ENCODE measurements at regions not wholly inside any gene's neighbourhood (a gene's known extent, or its start where the extent isn't known, plus 50 kb on each side); places are given as distances from the start of the nearest gene placed in this dataset.
"Not testable (repeated sequence)": the region's sequence is repeated elsewhere in the genome, so short reads cannot be mapped to it uniquely, and the experiment has no call there.

DNA sequence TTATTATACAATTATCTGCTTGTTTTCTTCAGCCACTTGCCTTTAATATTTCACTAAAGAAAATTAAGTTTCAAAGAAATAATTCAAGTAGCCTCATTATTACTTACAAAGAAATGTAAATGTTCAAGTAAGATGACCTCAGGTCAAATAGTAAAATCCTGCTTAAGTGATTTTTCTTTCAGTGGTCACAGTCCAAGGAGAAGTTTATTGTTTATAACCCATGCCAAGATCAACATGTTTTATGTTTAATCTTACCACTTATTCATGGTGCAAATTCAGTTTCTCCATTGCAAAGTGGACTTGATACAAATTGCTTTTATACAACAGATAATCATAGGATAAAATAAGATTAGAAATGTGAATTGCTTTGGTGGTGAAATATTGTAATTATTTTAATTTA lies 370.2 kb upstream of the FLRT2 start:
- intact Hi-C loops (cut with micrococcal nuclease): no loop called here
- Mint-ChIP-seq H3K27me3 (no peaks in the 10 kb centered on the region), H3K9me3 (peaks cover 34% of the 10 kb centered on the region), H3K4me3 (no peak overlapping the region), H3K4me1 (ENCODE audit: low read depth) (no peaks in the 10 kb centered on the region), H3K36me3 (ENCODE audit: low read depth) (no peaks in the 10 kb centered on the region), H3K27ac (no peak overlapping the region)

DNA sequence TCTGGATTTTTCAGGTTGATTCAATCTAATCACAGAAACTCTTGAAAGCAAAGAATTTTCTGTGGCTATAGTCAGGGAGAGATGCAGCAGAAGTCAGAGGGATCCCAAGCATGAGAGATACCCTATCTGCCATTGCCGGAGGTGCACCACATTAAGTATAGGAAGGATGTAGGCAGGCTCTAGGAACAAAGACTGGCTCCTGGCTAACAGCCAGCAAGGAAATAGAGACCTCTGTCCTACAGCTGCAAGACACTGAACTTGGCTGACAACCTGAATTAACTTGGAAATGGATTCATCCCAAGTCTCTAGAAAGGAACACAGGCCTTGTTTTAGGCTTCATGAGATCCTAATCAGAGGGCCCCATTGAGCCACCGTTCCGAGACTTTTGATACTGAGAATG lies 364.9 kb upstream of the FLRT2 start:
- no peak overlapping the region for H3K27ac Mint-ChIP-seq
- no peaks in the 10 kb centered on the region for H3K27me3 Mint-ChIP-seq
- peaks cover 33% of the 10 kb centered on the region for H3K9me3 Mint-ChIP-seq
- no peaks in the 10 kb centered on the region for H3K36me3 Mint-ChIP-seq (ENCODE audit: low read depth)
- H3K4me3 Mint-ChIP-seq: no peak overlapping the region
- H3K4me1 Mint-ChIP-seq (ENCODE audit: low read depth): no peaks in the 10 kb centered on the region
- intact Hi-C loops (cut with micrococcal nuclease): no loop called here

DNA sequence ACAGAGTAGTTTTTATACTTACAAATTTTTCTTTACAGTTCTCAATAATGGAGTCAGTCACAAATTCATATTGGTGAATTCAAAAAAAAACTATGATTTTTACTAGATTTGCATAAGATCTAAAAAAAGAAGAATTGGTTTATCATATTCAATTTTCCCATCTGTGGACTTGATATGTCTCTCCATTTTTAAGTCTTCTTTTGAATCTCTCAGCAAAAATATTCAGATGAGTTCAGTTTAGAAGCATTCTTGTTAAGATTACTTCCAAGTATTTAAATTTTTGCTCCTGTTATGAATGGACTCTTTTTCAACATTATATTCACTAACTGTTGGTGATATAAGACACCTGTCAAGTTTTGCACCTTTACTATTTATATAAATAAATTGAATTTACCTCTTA lies 360.6 kb upstream of the FLRT2 start:
- no peaks in the 10 kb centered on the region for H3K36me3 Mint-ChIP-seq (ENCODE audit: low read depth)
- H3K27ac Mint-ChIP-seq: no peak overlapping the region
- no peaks in the 10 kb centered on the region for H3K4me1 Mint-ChIP-seq (ENCODE audit: low read depth)
- no peak overlapping the region for H3K4me3 Mint-ChIP-seq
- intact Hi-C loops (cut with micrococcal nuclease): no loop called here
- no peaks in the 10 kb centered on the region for H3K27me3 Mint-ChIP-seq
- no peaks in the 10 kb centered on the region for H3K9me3 Mint-ChIP-seq

DNA sequence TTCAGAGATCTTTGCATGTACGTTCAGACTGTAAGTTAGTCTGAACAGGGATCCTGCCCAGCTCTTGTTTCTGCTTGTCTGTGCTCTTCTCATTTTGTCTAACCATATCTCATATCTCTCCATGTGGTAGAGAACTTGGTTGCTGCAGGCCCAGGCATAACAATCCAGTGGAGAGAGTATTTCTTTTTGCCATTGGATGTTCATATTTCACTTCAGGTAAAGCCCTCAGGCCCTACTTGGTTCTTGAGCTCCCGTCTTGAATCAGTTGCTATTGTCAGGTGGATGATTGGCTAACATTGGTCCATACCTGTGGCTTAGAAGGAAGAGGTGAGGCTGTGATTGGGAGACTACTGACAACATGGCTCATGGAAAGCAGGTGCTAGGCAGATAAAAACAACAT lies 357.7 kb upstream of the FLRT2 start:
- Mint-ChIP-seq H3K27ac (no peak overlapping the region), H3K27me3 (no peaks in the 10 kb centered on the region), H3K4me1 (ENCODE audit: low read depth) (no peaks in the 10 kb centered on the region), H3K36me3 (ENCODE audit: low read depth) (no peaks in the 10 kb centered on the region), H3K9me3 (no peaks in the 10 kb centered on the region), H3K4me3 (no peak overlapping the region)
- intact Hi-C loops (cut with micrococcal nuclease): no loop called here

DNA sequence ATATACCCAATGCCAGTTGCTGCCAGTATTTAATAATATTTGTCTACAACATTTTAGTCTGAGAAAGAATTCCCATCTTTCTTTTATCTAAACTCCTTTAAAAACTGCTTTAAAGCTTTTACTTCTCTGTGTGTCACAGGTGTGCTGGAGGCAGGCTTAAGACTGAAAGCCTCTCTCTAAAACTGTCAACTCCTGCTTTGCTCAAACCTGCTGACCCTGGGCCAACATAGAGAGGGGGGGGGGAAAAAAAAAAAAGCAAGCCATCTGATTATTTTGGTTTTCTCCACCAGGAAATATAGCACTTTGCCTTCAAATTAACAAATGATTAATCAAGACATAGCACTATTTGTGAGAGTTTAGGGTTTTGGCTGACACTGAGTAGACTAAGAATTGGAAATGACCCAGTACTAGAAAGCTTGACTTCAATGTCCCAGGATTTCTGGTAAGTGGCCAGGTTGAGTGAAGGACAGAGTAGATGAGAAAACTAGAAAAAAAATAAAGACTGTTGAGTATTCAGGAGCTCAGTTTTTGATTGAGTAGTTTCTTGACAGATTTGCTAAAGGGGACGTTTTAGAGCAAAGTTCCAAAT lies 357.0 kb upstream of the FLRT2 start:
- intact Hi-C loops (cut with micrococcal nuclease): no loop called here
- no peaks in the 10 kb centered on the region for H3K4me1 Mint-ChIP-seq (ENCODE audit: low read depth)

DNA sequence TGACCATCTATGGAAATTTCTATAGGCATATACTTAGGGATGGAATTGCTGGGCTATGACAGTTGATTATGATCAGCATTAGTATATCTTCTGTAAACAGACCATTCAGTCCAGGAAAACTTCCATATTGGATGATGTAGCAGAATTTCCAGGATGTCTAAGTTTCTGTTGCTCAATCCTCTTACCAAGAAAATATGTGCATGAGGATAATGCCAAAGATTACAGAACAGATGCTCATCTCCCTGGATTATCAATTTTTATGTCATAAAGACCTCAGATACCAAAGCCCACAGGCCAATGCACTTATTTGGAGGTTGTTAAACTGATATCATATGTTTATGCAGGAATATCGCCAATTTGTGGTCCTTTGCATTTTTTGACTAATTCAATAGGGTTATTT lies 354.4 kb upstream of the FLRT2 start:
- no peaks in the 10 kb centered on the region for H3K27me3 Mint-ChIP-seq
- no peaks in the 10 kb centered on the region for H3K36me3 Mint-ChIP-seq (ENCODE audit: low read depth)
- H3K9me3 Mint-ChIP-seq: peaks cover 21% of the 10 kb centered on the region
- no peak overlapping the region for H3K27ac Mint-ChIP-seq
- intact Hi-C loops (cut with micrococcal nuclease): no loop called here
- no peak overlapping the region for H3K4me3 Mint-ChIP-seq
- no peaks in the 10 kb centered on the region for H3K4me1 Mint-ChIP-seq (ENCODE audit: low read depth)

More for the DNA sequence above, 357.0 kb upstream of the FLRT2 start:
- Mint-ChIP-seq H3K4me3 (no peak overlapping the region), H3K9me3 (no peaks in the 10 kb centered on the region), H3K27me3 (no peaks in the 10 kb centered on the region), H3K36me3 (ENCODE audit: low read depth) (no peaks in the 10 kb centered on the region), H3K27ac (no peak overlapping the region)

DNA sequence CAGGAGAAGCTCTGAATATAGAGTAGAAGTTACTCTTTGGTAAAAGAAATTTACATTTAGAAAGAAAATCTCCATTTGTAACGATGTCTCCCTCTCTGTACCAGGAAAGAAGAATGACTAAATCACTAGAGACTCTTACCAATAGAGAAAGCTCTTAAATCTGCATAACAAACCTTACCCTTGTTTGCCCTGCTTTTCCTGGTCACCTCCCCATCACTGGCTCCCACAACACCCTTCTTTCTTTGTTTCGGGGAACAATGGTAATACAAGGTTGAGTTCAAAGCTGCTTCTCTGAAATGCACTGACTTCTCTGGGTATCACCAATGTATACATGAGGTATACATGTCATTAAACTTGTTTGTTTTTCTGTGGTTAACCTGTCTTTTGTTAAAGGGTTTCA lies 351.1 kb upstream of the FLRT2 start:
- H3K4me3 Mint-ChIP-seq: no peak overlapping the region
- H3K27ac Mint-ChIP-seq: no peak overlapping the region
- no peaks in the 10 kb centered on the region for H3K4me1 Mint-ChIP-seq (ENCODE audit: low read depth)
- H3K9me3 Mint-ChIP-seq: peaks cover 25% of the 10 kb centered on the region
- H3K36me3 Mint-ChIP-seq (ENCODE audit: low read depth): no peaks in the 10 kb centered on the region
- no peaks in the 10 kb centered on the region for H3K27me3 Mint-ChIP-seq
- intact Hi-C loops (cut with micrococcal nuclease): no loop called here

DNA sequence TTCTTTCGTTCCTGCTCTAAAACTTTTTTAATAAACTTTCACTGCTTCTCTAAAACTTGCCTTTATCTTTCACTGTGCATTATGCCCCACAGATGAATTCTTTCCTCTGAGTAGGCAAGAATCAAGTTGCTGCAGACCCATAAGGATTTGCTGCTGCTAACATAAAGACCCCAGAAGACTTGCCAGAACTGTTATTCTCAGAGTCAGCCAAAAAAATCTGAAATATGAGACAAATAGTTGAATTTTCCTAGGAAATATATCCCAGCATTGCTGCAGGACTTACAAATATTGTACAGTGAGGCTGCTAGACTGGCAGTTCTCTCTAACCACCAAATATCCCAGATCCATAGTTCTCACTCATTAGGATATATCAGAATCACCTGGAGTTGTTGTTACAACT lies 349.1 kb upstream of the FLRT2 start:
- H3K4me1 Mint-ChIP-seq (ENCODE audit: low read depth): no peaks in the 10 kb centered on the region
- H3K4me3 Mint-ChIP-seq: no peak overlapping the region
- intact Hi-C loops (cut with micrococcal nuclease): no loop called here
- H3K9me3 Mint-ChIP-seq: peaks cover 25% of the 10 kb centered on the region
- no peak overlapping the region for H3K27ac Mint-ChIP-seq
- no peaks in the 10 kb centered on the region for H3K27me3 Mint-ChIP-seq
- H3K36me3 Mint-ChIP-seq (ENCODE audit: low read depth): no peaks in the 10 kb centered on the region

DNA sequence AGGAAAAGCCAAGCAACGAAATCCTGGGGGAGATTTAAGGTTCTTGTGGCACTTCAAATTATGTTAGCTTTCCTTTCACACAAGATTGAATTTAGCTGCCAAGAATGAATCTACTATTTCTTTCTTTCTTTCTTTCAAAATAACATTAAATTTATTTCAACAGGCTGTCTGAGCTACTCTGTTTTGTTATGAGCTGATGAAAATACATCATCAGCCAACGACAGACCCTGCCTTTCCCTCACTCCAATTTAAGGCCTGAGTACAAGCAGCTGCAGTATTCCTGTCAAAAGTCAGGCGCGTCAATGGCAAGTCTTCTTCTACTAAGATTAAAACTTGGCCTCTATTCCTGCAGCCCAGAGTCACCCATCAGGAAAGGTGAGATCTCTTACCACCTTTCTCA lies 347.7 kb upstream of the FLRT2 start:
- H3K9me3 Mint-ChIP-seq: peaks cover 25% of the 10 kb centered on the region
- H3K27me3 Mint-ChIP-seq: no peaks in the 10 kb centered on the region
- intact Hi-C loops (cut with micrococcal nuclease): no loop called here
- no peaks in the 10 kb centered on the region for H3K4me1 Mint-ChIP-seq (ENCODE audit: low read depth)
- no peaks in the 10 kb centered on the region for H3K36me3 Mint-ChIP-seq (ENCODE audit: low read depth)
- no peak overlapping the region for H3K4me3 Mint-ChIP-seq
- H3K27ac Mint-ChIP-seq: no peak overlapping the region

DNA sequence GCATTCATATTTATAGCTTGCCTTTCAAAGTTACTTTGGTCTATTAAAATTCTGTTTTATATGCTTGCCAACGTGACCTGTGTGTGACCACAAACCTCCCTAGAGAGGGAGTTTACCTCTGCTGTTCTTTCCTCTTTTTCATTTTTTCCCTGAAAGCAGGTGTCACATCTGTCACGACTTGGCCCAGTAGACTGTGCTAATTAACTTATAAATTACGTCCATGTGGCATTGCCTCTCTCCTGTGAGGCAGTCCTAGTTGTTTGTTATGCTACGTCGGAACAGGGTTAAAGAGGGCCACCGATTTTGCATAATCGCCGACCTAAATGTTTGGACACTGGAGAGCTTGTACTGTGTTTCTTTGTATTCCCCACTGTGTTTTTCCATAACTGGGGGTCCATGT lies 343.9 kb upstream of the FLRT2 start:
- H3K9me3 Mint-ChIP-seq: peaks cover 16% of the 10 kb centered on the region
- no peaks in the 10 kb centered on the region for H3K4me1 Mint-ChIP-seq (ENCODE audit: low read depth)
- H3K36me3 Mint-ChIP-seq (ENCODE audit: low read depth): no peaks in the 10 kb centered on the region
- H3K27ac Mint-ChIP-seq: no peak overlapping the region
- no peak overlapping the region for H3K4me3 Mint-ChIP-seq
- intact Hi-C loops (cut with micrococcal nuclease): no loop called here
- no peaks in the 10 kb centered on the region for H3K27me3 Mint-ChIP-seq

DNA sequence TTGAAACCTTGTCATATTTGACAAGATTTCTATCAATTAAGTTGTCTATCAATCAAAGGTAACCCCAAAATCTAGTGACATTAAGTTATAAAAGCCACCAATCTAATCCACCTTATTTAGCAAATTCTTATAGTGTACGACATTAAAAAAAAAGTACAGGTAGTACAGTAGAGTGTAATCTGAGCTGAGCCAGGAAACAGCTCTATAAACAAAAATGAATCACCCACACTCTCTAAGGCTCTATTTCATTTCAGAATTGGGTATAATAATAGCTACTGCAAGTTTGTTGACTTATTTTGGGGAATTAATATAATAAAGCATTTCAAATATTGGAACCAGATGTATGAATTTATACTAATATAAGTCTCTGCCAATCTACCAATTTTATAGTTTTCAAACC lies 342.4 kb upstream of the FLRT2 start:
- Mint-ChIP-seq H3K27me3 (no peaks in the 10 kb centered on the region), H3K4me1 (ENCODE audit: low read depth) (no peaks in the 10 kb centered on the region), H3K36me3 (ENCODE audit: low read depth) (no peaks in the 10 kb centered on the region), H3K9me3 (peaks cover 24% of the 10 kb centered on the region), H3K4me3 (no peak overlapping the region), H3K27ac (no peak overlapping the region)
- intact Hi-C loops (cut with micrococcal nuclease): no loop called here

DNA sequence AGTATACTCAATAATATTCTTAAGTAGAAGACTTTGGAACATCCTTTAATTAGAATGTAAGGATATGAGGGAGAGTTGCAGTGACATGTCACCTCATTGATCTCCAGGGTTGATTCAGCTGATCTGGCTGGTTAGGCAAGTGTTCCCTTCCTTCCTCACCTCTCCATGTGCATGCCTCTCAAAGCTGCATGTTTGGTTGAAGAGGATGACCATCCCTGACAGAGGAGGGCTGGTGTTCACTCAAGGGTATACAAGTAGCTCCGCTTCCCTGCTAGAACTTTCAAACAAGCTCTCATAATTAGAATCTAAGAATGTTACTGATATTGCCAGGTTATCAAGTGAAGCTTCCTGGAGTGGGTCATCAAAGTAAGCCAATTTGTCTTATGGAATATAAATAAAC lies 341.1 kb upstream of the FLRT2 start:
- intact Hi-C loops (cut with micrococcal nuclease): no loop called here
- Mint-ChIP-seq H3K36me3 (ENCODE audit: low read depth) (no peaks in the 10 kb centered on the region), H3K27me3 (no peaks in the 10 kb centered on the region), H3K9me3 (peaks cover 32% of the 10 kb centered on the region), H3K4me1 (ENCODE audit: low read depth) (no peaks in the 10 kb centered on the region), H3K4me3 (no peak overlapping the region), H3K27ac (no peak overlapping the region)

DNA sequence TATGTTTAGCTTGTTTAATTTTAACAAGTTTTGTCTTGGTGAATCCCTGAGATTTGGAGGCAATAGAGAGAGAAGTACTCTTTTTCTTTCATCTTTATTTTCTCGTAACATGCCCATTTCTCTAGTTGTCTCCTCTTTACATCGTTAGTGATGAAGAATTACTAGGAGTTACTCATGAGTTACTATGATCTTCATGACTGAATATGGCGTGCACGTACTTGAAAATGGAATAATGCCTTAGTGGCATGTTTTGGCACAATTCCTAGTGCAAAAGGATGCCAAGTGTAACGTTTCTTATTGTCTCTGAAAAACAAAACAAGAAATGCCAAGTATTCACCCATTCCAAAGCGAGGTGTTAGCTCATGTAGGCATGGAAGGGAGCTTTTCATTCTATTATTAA lies 340.7 kb upstream of the FLRT2 start:
- H3K36me3 Mint-ChIP-seq (ENCODE audit: low read depth); H3K4me1 Mint-ChIP-seq (ENCODE audit: low read depth); H3K4me3 Mint-ChIP-seq; H3K27ac Mint-ChIP-seq; intact Hi-C loops (cut with micrococcal nuclease); H3K27me3 Mint-ChIP-seq: not testable (repeated sequence)
- peaks cover 32% of the 10 kb centered on the region for H3K9me3 Mint-ChIP-seq

DNA sequence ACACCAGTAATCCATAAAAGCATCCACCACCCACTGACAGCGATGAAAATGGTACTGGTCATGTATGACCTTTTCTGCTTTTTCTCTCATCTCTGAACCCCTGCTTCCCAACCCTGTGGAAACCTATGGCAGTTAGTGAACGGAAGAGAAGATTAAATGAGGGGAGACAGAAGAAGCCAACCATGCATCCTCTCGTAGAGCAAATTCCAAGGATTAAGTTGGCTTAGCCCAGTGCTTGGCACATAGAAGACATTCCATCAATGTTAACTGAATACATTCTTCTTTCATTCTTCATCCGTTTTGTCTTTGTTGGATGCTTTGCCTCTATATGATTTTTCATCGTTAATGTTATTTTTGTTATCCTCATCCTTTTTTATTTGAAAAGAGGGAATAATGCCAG lies 339.7 kb upstream of the FLRT2 start:
- H3K4me3 Mint-ChIP-seq: no peak overlapping the region
- H3K27ac Mint-ChIP-seq: no peak overlapping the region
- intact Hi-C loops (cut with micrococcal nuclease): no loop called here
- no peaks in the 10 kb centered on the region for H3K36me3 Mint-ChIP-seq (ENCODE audit: low read depth)
- no peaks in the 10 kb centered on the region for H3K27me3 Mint-ChIP-seq
- no peaks in the 10 kb centered on the region for H3K4me1 Mint-ChIP-seq (ENCODE audit: low read depth)
- peaks cover 32% of the 10 kb centered on the region for H3K9me3 Mint-ChIP-seq

DNA sequence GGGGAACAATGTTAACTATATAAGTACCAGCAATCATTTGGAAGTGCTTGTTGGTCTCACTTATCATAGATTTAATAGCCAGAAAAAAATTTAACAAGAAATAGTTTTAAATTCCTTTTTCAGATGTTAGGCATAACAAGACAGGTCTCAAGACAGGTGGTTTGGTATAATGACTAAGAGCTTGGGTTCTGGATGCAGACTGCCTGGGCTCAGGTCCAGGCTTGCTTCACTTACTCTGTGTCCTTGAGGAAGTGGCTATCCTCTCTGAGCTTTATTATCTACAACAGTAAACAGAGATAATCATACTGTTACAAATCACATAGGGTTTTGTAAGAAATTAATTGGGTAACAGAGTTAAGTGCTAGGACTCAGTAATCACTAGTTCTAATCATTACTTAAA lies 338.0 kb upstream of the FLRT2 start:
- Mint-ChIP-seq H3K27ac (no peak overlapping the region), H3K27me3 (no peaks in the 10 kb centered on the region), H3K4me3 (no peak overlapping the region), H3K9me3 (peaks cover 32% of the 10 kb centered on the region), H3K4me1 (ENCODE audit: low read depth) (no peaks in the 10 kb centered on the region), H3K36me3 (ENCODE audit: low read depth) (no peaks in the 10 kb centered on the region)
- intact Hi-C loops (cut with micrococcal nuclease): no loop called here
